Breast epithelium (tissue), 4 donors: ENCODE measurements at regions not wholly inside any gene's neighbourhood (a gene's known extent, or its start where the extent isn't known, plus 50 kb on each side); places are given as distances from the start of the nearest gene placed in this dataset.

Source experiments
- DNase-seq, 2 donors: peaks; one replicate each; pipeline ENCODE4 v3.0.0-alpha.2; 2019; ENCODE audit warnings: low spot score in 2 of 2
- H3K27ac ChIP-seq, 2 donors: fragments of 200-600 bp; sonication (generic) in 1 of 2; one replicate each; pipeline ENCODE4 v1.5.1; 2016 to 2019; ENCODE audit warnings: mild to moderate bottlenecking in 1 of 2
- H3K27me3 ChIP-seq, 2 donors: fragments of 200-600 bp; sonication (generic) in 1 of 2; one replicate each; pipeline versions ENCODE4 v1.5.1 to v1.6.0; 2017 to 2019; ENCODE audit warnings: control low read depth in 1 of 2, mild to moderate bottlenecking in 1 of 2
- H3K36me3 ChIP-seq: fragments of 200-600 bp; one replicate; pipeline ENCODE4 v1.5.1; 2019
- H3K4me1 ChIP-seq, 2 donors: fragments of 200-600 bp; sonication (generic); one replicate each; pipeline ENCODE4 v1.5.1; 2016 to 2019; ENCODE audit warnings: control low read depth in 1 of 2
- H3K4me3 ChIP-seq, 3 donors: fragments of 200-600 bp; sonication (generic); 1 replicate in 2 of 3; 2 replicates in 1 of 3; pipeline ENCODE4 v1.5.1; 2016 to 2019; ENCODE audit warnings: mild to moderate bottlenecking in 3 of 3, moderate library complexity in 2 of 3
- H3K9me3 ChIP-seq, 2 donors: fragments of 200-600 bp; sonication (generic) in 1 of 2; one replicate each; pipeline ENCODE4 v1.5.1; 2016 to 2019; ENCODE audit warnings: control low read depth in 1 of 2
- CTCF ChIP-seq, 3 donors: fragments of 450-650 bp; IDR thresholded peaks; one replicate each; pipeline ENCODE4 v1.5.1; 2016 to 2017; ENCODE audit warnings: antibody characterized with exemption in 3 of 3, mild to moderate bottlenecking in 3 of 3, moderate library complexity in 3 of 3
- POLR2A ChIP-seq: fragments of 450-650 bp; IDR thresholded peaks from one replicate; pipeline ENCODE4 v1.6.1; 2016; ENCODE audit warnings: antibody characterized with exemption, mild to moderate bottlenecking, moderate library complexity
- POLR2AphosphoS5 ChIP-seq, 3 donors: sonication (generic); formaldehyde crosslinking; IDR thresholded peaks; one replicate each; pipeline ENCODE4 v1.6.1; 2017; ENCODE audit warnings: antibody characterized with exemption in 3 of 3
- intact Hi-C: fragments of 100-400 bp; cut with DNase I; formaldehyde crosslinking; loops from one replicate; pipeline ENCODE4 v1.15.1; 2023; ENCODE audit warnings: low total_unique reads

- Histone ChIP-seq H3K9me3 (no peaks in the 10 kb centered on the region), H3K36me3 (no peaks in the 10 kb centered on the region), H3K4me1 (no peaks in the 10 kb centered on the region), H3K27ac (no peak overlapping the region), H3K4me3 (no peak overlapping the region), H3K27me3 (no peaks in the 10 kb centered on the region)
- DNase-seq: no peak
- intact Hi-C loops: no loop called here
- TF ChIP-seq POLR2A (no peak), POLR2AphosphoS5 (IDR thresholded peaks at IDR 0.05) (no peak), CTCF (IDR thresholded peaks at IDR 0.05) (no peak)
Observed at GRCh38 chr4:173910891-173911290, 372.6 kb downstream of the FBXO8 start.

- DNase-seq: no peak
- no peaks in the 10 kb centered on the region for H3K27me3 ChIP-seq
- no peaks in the 10 kb centered on the region for H3K4me1 ChIP-seq
- H3K27ac ChIP-seq: no peak overlapping the region
- no peaks in the 10 kb centered on the region for H3K9me3 ChIP-seq
- no peak overlapping the region for H3K4me3 ChIP-seq
- no peak for TF ChIP-seq CTCF (IDR thresholded peaks at IDR 0.05)
- no peak for TF ChIP-seq POLR2AphosphoS5 (IDR thresholded peaks at IDR 0.05)
- no peak for TF ChIP-seq POLR2A
- H3K36me3 ChIP-seq: no peaks in the 10 kb centered on the region
- intact Hi-C loops: no loop called here
Observed at GRCh38 chr4:173909294-173909693, 374.2 kb downstream of the FBXO8 start.

GRCh38 chr4:173899813-173900212 lies 369.8 kb upstream of the HAND2 start:
- Histone ChIP-seq H3K4me3 (no peak overlapping the region), H3K27ac (no peak overlapping the region), H3K36me3 (no peaks in the 10 kb centered on the region), H3K4me1 (no peaks in the 10 kb centered on the region), H3K27me3 (no peaks in the 10 kb centered on the region), H3K9me3 (no peaks in the 10 kb centered on the region)
- intact Hi-C loops: no loop called here
- DNase-seq: no peak
- TF ChIP-seq POLR2A (no peak), CTCF (IDR thresholded peaks at IDR 0.05) (no peak), POLR2AphosphoS5 (IDR thresholded peaks at IDR 0.05) (no peak)

- intact Hi-C loops: no loop called here
- H3K27ac ChIP-seq: no peak overlapping the region
Observed at GRCh38 chr4:173891072-173891471, 361.0 kb upstream of the HAND2 start.

GRCh38 chr4:173883821-173884220 lies 353.8 kb upstream of the HAND2 start:
- TF ChIP-seq POLR2AphosphoS5 (IDR thresholded peaks at IDR 0.05) (no peak), POLR2A (no peak), CTCF (IDR thresholded peaks at IDR 0.05) (no peak)
- no peaks in the 10 kb centered on the region for H3K4me1 ChIP-seq
- DNase-seq: no peak
- H3K27ac ChIP-seq: no peak overlapping the region
- no peaks in the 10 kb centered on the region for H3K27me3 ChIP-seq
- no peak overlapping the region for H3K4me3 ChIP-seq
- H3K9me3 ChIP-seq: peaks cover 0 to 16% of the 10 kb centered on the region in 2 donors
- H3K36me3 ChIP-seq: no peaks in the 10 kb centered on the region
- intact Hi-C loops: no loop called here

More at GRCh38 chr4:173891072-173891471, 361.0 kb upstream of the HAND2 start:
- Histone ChIP-seq H3K9me3 (peaks cover 0 to 20% of the 10 kb centered on the region in 2 donors), H3K4me1 (no peaks in the 10 kb centered on the region), H3K27me3 (no peaks in the 10 kb centered on the region), H3K4me3 (no peak overlapping the region), H3K36me3 (no peaks in the 10 kb centered on the region)
- DNase-seq: no peak
- TF ChIP-seq POLR2AphosphoS5 (IDR thresholded peaks at IDR 0.05) (no peak), CTCF (IDR thresholded peaks at IDR 0.05) (no peak), POLR2A (no peak)
